Right lobe of liver (tissue), 6 donors: ENCODE measurements at regions not wholly inside any gene's neighbourhood (a gene's known extent, or its start where the extent isn't known, plus 50 kb on each side); places are given as distances from the start of the nearest gene placed in this dataset.

ENCODE experiments used
- ATAC-seq, 4 donors: fragments of 200-7000 bp; cut with Tn5 transposase; one replicate each; pipeline ENCODE4 v1.9.1; 2020; ENCODE audit warnings: mild to moderate bottlenecking in 4 of 4, moderate library complexity in 4 of 4
- DNase-seq, 3 donors: peaks; one replicate each; pipeline ENCODE4 v3.0.0-alpha.2; 2020
- H3K27ac ChIP-seq, 3 donors: fragments of 200-600 bp; one replicate each; pipeline ENCODE4 v1.8.0; 2022
- H3K27me3 ChIP-seq, 2 donors: fragments of 200-600 bp; one replicate each; pipeline ENCODE4 v1.8.0; 2022
- H3K36me3 ChIP-seq, 4 donors: fragments of 200-600 bp; sonication (generic) in 1 of 4; one replicate each; pipeline versions ENCODE4 v1.5.1 to v1.8.0; 2017 to 2022; ENCODE audit warnings: control low read depth in 1 of 4
- H3K4me1 ChIP-seq, 4 donors: fragments of 200-600 bp; sonication (generic) in 1 of 4; one replicate each; pipeline versions ENCODE4 v1.5.1 to v1.8.0; 2017 to 2022; ENCODE audit warnings: control low read depth in 1 of 4
- H3K4me3 ChIP-seq, 3 donors: fragments of 200-600 bp; one replicate each; pipeline ENCODE4 v1.8.0; 2022
- H3K9me3 ChIP-seq, 4 donors: fragments of 200-600 bp; sonication (generic) in 1 of 4; one replicate each; pipeline versions ENCODE4 v1.5.1 to v1.8.0; 2017 to 2022; ENCODE audit warnings: control low read depth in 1 of 4
- POLR2A ChIP-seq: fragments of 450-650 bp; IDR thresholded peaks from one replicate; pipeline ENCODE4 v1.6.1; 2017; ENCODE audit warnings: antibody characterized with exemption, mild to moderate bottlenecking
- WGBS: methylation state at CpG from one replicate; pipeline ENCODE4 v1.1.6; 2018; ENCODE audit warnings: low coverage, low lambda C conversion rate; ENCODE audit not compliant: insufficient coverage; ENCODE audit errors: missing lambda C conversion rate; 5-methylcytosine and 5-hydroxymethylcytosine counted together
- intact Hi-C, 2 donors: fragments of 100-400 bp; cut with DNase I; formaldehyde crosslinking; loops; one replicate each; pipeline versions ENCODE4 v1.11.2 to v1.14.1; 2022
- TF ChIP-seq, protein P1 (sequence below), 4 donors: fragments of 200-600 bp in 3 of 4; fragments of 450-650 bp in 1 of 4; IDR thresholded peaks; one replicate each; pipeline versions ENCODE4 v1.5.1 to v1.8.0; 2016 to 2022; ENCODE audit warnings: antibody characterized with exemption in 4 of 4, mild to moderate bottlenecking in 2 of 4
- donor health status: DM: no; HTN: yes; CAD: no.
- donor health status: DM: no; HTN: no; CAD: no.
- donor health status: DM: no; HTN: no; CAD: no.
- donor health status: DM: no; HTN: yes; CAD: no.
- donor health status: DM: no; HTN: yes; CAD: no.

DNA sequence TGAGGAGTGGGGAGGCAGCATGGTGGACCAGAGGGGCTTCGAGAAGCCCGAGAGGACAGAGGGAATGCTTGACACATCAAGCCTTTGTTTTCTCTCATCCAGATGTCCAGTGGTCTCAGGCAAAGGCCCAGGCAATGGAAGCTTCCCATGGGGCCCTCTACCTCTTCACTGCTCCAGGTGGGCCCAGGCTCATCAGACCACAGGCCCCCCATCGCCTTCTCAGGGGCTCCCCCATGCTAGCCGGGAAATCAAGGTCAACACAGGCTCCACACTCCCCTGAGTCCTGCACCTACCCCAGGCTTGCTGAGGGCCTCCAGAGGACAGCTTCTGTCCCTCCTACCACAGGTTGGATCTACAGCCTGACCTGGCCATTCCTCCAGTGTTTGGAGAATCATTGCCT is 157.5 kb downstream of the CHST1 start:
- ATAC-seq (no peak), DNase-seq (no peak)
- Histone ChIP-seq H3K36me3 (no peaks in the 10 kb centered on the region), H3K4me3 (no peak overlapping the region), H3K4me1 (no peaks in the 10 kb centered on the region), H3K9me3 (no peaks in the 10 kb centered on the region), H3K27ac (no peak overlapping the region), H3K27me3 (no peaks in the 10 kb centered on the region)
- intact Hi-C loops = loop anchor here in 1 of 2 donors (10.0 kb wide), 1 partner anchor 57 kb away; no protein-coding TSS in a partner anchor
- no peak for TF ChIP-seq POLR2A
- TF ChIP-seq, protein P1, sequence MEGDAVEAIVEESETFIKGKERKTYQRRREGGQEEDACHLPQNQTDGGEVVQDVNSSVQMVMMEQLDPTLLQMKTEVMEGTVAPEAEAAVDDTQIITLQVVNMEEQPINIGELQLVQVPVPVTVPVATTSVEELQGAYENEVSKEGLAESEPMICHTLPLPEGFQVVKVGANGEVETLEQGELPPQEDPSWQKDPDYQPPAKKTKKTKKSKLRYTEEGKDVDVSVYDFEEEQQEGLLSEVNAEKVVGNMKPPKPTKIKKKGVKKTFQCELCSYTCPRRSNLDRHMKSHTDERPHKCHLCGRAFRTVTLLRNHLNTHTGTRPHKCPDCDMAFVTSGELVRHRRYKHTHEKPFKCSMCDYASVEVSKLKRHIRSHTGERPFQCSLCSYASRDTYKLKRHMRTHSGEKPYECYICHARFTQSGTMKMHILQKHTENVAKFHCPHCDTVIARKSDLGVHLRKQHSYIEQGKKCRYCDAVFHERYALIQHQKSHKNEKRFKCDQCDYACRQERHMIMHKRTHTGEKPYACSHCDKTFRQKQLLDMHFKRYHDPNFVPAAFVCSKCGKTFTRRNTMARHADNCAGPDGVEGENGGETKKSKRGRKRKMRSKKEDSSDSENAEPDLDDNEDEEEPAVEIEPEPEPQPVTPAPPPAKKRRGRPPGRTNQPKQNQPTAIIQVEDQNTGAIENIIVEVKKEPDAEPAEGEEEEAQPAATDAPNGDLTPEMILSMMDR (IDR thresholded peaks at IDR 0.05) = no peak
- 33% methylated on average over 1 of the region's 4 CpGs for WGBS

DNA sequence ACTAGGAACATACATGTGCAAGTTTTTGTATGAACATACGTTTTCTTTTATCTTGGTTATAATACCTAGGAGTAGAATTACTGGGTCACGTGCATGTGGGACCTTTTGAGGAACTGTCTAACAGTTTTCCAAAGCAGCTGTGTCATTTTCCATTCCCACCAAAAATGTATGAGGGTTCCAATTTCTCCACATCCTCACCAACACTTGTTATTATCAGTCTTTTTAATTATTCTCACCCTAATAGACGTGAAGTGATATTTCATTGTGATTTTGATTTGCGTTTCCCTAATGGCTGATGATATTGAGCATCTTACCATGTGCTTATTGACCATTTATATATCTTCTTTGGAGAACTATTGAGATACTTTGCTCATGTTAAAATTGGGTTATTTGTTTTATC is 162.1 kb downstream of the CHST1 start:
- Histone ChIP-seq H3K4me3 (no peak overlapping the region), H3K27me3 (no peaks in the 10 kb centered on the region), H3K9me3 (no peaks in the 10 kb centered on the region), H3K4me1 (no peaks in the 10 kb centered on the region), H3K36me3 (no peaks in the 10 kb centered on the region), H3K27ac (no peak overlapping the region)
- ATAC-seq (no peak), DNase-seq (no peak)
- intact Hi-C loops = loop anchor here in 1 of 2 donors (10.0 kb wide), 1 partner anchor 61 kb away; no protein-coding TSS in a partner anchor
- no peak for TF ChIP-seq POLR2A
- TF ChIP-seq, protein P1 (IDR thresholded peaks at IDR 0.05) = no peak
- WGBS = 77% methylated on average over 4 of the region's 4 CpGs

DNA sequence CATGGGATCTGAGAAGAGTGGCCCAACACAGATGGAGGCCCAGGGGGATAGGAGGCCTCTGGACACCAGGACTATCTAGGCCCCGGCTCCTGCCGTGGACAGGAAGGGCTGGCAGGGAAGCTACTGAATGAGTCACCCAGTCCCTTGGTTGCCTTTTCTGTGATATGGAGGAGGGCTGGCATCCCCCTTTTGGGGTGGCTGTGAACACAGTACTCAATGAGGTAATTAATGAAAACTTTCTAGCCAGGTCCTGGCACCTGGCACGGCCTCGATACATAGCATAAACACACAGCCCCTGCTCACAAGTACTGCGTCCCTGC is 163.2 kb downstream of the CHST1 start:
- peak in 1 of 4 donors; percentile 22 for ATAC-seq
- WGBS = 60% methylated on average over 1 of the region's 5 CpGs
- Histone ChIP-seq H3K9me3 (no peaks in the 10 kb centered on the region), H3K4me3 (no peak overlapping the region), H3K27me3 (no peaks in the 10 kb centered on the region), H3K36me3 (no peaks in the 10 kb centered on the region), H3K27ac (no peak overlapping the region), H3K4me1 (no peaks in the 10 kb centered on the region)
- intact Hi-C loops = loop anchor here in 1 of 2 donors (10.0 kb wide), 1 partner anchor 63 kb away; no protein-coding TSS in a partner anchor
- no peak for TF ChIP-seq POLR2A
- TF ChIP-seq, protein P1 (IDR thresholded peaks at IDR 0.05) = no peak
- DNase-seq = no peak

DNA sequence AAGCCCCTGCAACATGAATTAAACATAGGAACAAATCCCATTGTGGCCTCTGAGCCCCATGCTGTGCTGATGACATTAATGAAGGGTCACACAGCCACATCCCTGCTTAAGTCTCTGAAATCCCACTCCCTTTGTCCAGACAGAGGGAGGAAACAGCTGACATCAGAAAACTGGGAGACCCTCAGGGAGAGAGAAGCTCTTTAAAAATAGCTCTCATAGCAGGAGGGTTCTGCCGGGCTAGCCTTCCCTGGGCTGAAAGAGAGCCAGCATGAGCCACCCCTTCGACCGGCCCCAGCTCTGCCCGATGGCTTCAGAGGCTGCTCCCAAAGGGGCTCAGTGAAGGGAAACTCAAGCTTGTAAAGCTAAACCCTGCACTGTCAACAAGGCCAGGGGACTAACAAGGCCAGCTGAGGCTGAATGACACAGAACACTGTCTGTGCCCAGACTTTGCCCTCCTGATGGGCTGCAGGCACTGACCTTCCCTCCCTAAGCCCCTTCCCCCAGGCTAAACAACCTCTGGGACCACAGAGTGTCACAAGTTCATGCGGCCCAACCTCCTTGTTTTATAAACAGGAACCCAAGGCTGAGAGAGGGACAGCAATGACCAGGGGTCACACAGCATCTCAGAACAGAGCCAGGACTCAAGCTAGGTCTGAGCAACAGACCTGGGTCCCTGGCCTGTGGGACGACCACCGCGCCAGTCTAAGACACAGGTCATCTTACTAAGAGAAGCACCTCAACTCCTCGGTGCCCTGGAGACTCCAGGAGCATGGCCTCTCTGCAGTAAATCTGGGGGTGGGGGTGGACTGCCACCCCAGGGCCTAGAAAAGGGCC is 163.8 kb downstream of the CHST1 start:
- WGBS = 32% methylated on average over 3 of the region's 9 CpGs
- no peak overlapping the region for H3K27ac ChIP-seq
- H3K27me3 ChIP-seq = no peaks in the 10 kb centered on the region
- H3K9me3 ChIP-seq = no peaks in the 10 kb centered on the region
- no peaks in the 10 kb centered on the region for H3K4me1 ChIP-seq
- ATAC-seq = no peak
- TF ChIP-seq POLR2A = no peak
- TF ChIP-seq, protein P1 (IDR thresholded peaks at IDR 0.05) = no peak
- intact Hi-C loops = loop anchor here in 1 of 2 donors (10.0 kb wide), 1 partner anchor 63 kb away; no protein-coding TSS in a partner anchor
- no peak for DNase-seq
- H3K36me3 ChIP-seq = no peaks in the 10 kb centered on the region
- H3K4me3 ChIP-seq = no peak overlapping the region
